ENCODE measurements at regions not wholly inside any gene's neighbourhood (a gene's known extent, or its start where the extent isn't known, plus 50 kb on each side); places are given as distances from the start of the nearest gene placed in this dataset.

GRCh38 chr2:173753441-173753840, 211.7 kb downstream of the SP3 start:
- TF ChIP-seq CTCF (IDR thresholded peaks at IDR 0.05; ENCODE audit: insufficient read depth, low read length, poor library complexity, severe bottlenecking) (no peak), EZH2phosphoT487 (conservative IDR thresholded peaks at IDR 0.05; ENCODE audit: low read length) (no peak)
